H9 (cell line): ENCODE measurements at regions not wholly inside any gene's neighbourhood (a gene's known extent, or its start where the extent isn't known, plus 50 kb on each side); places are given as distances from the start of the nearest gene placed in this dataset.

ENCODE experiments used
- DNase-seq: peaks from one replicate; pipeline ENCODE4 v3.0.0-alpha.2; 2017
- H2AFZ ChIP-seq: one replicate; pipeline ENCODE4 v1.6.1; 2013; ENCODE audit warnings: mild to moderate bottlenecking, low read length, control low read depth, moderate library complexity
- H2AK5ac ChIP-seq: 2 replicates; pipeline ENCODE4 v1.6.1; 2013; ENCODE audit warnings: low read length, control low read depth, mixed read lengths; ENCODE audit not compliant: insufficient read length
- H2BK120ac ChIP-seq: one replicate; pipeline ENCODE4 v1.6.1; 2013; ENCODE audit warnings: low read depth, mild to moderate bottlenecking, low read length, control low read depth, inconsistent platforms; ENCODE audit not compliant: poor library complexity, severe bottlenecking
- H2BK12ac ChIP-seq: 2 replicates; pipeline ENCODE4 v1.6.1; 2013; ENCODE audit warnings: low read length, control low read depth, mixed read lengths, low read depth; ENCODE audit not compliant: insufficient read length
- H2BK15ac ChIP-seq: 2 replicates; pipeline ENCODE4 v1.6.1; 2013; ENCODE audit warnings: low read depth, low read length, control low read depth
- H2BK20ac ChIP-seq: one replicate; pipeline ENCODE4 v1.6.1; 2013; ENCODE audit warnings: low read depth, mild to moderate bottlenecking, low read length, control low read depth, inconsistent platforms; ENCODE audit not compliant: poor library complexity, severe bottlenecking
- H2BK5ac ChIP-seq: 2 replicates; pipeline ENCODE4 v1.6.1; 2013; ENCODE audit warnings: low read length, control low read depth, mixed read lengths; ENCODE audit not compliant: insufficient read length
- H3K14ac ChIP-seq: 2 replicates; pipeline ENCODE4 v1.6.1; 2013; ENCODE audit warnings: low read length, control low read depth; ENCODE audit not compliant: insufficient read depth
- H3K18ac ChIP-seq: 2 replicates; pipeline ENCODE4 v1.6.1; 2013; ENCODE audit warnings: low read depth, mild to moderate bottlenecking, mixed read lengths, low read length, control low read depth; ENCODE audit not compliant: insufficient read length
- H3K23ac ChIP-seq: 2 replicates; pipeline ENCODE4 v1.6.1; 2013; ENCODE audit warnings: low read length, control low read depth, mixed read lengths, low read depth; ENCODE audit not compliant: insufficient read length
- H3K23me2 ChIP-seq: 2 replicates; pipeline ENCODE4 v1.6.1; 2013; ENCODE audit warnings: low read depth, mild to moderate bottlenecking, mixed read lengths, low read length, control low read depth; ENCODE audit not compliant: insufficient read length, poor library complexity, severe bottlenecking
- H3K27ac ChIP-seq: 2 replicates; pipeline ENCODE4 v1.5.1; 2013; ENCODE audit warnings: low read length, control low read depth, mixed read lengths, low read depth; ENCODE audit not compliant: insufficient read length
- H3K27me3 ChIP-seq: 2 replicates; pipeline ENCODE4 v1.6.1; 2013; ENCODE audit warnings: low read length, control low read depth, inconsistent platforms; ENCODE audit not compliant: insufficient read depth
- H3K4ac ChIP-seq: 2 replicates; pipeline ENCODE4 v1.6.1; 2013; ENCODE audit warnings: low read depth, mild to moderate bottlenecking, control low read depth, inconsistent platforms, low read length, moderate library complexity
- H3K4me1 ChIP-seq: 2 replicates; pipeline ENCODE4 v1.6.1; 2013; ENCODE audit warnings: low read length, control low read depth, inconsistent platforms; ENCODE audit not compliant: insufficient read depth
- H3K4me2 ChIP-seq: 2 replicates; pipeline ENCODE4 v1.6.1; 2013; ENCODE audit warnings: low read length, control low read depth, mixed read lengths; ENCODE audit not compliant: insufficient read length, insufficient read depth
- H3K56ac ChIP-seq: 2 replicates; pipeline ENCODE4 v1.6.1; 2013; ENCODE audit warnings: low read depth, mild to moderate bottlenecking, mixed read lengths, low read length, control low read depth; ENCODE audit not compliant: insufficient read length
- H3K79me1 ChIP-seq: 2 replicates; pipeline ENCODE4 v1.6.1; 2013; ENCODE audit warnings: low read depth, mild to moderate bottlenecking, moderate library complexity, low read length, control low read depth, inconsistent platforms; ENCODE audit not compliant: insufficient read depth, poor library complexity, severe bottlenecking
- H3K79me2 ChIP-seq: 2 replicates; pipeline ENCODE4 v1.6.1; 2013; ENCODE audit warnings: low read length, control low read depth, inconsistent platforms; ENCODE audit not compliant: insufficient read depth
- H3K9ac ChIP-seq: 2 replicates; pipeline ENCODE4 v1.6.1; 2013; ENCODE audit warnings: low read length, control low read depth, mixed read lengths; ENCODE audit not compliant: insufficient read length; ENCODE audit errors: extremely low read depth
- H3K9me3 ChIP-seq: one replicate; pipeline ENCODE4 v1.6.1; 2013; ENCODE audit warnings: low read depth, low read length, inconsistent platforms; ENCODE audit not compliant: control insufficient read depth
- H3T11ph ChIP-seq: one replicate; pipeline ENCODE4 v1.6.1; 2013; ENCODE audit warnings: mild to moderate bottlenecking, low read length, control low read depth, inconsistent platforms
- H4K20me1 ChIP-seq: one replicate; pipeline ENCODE4 v1.6.1; 2013; ENCODE audit not compliant: control insufficient read depth, insufficient read length, insufficient read depth
- H4K5ac ChIP-seq: 2 replicates; pipeline ENCODE4 v1.6.1; 2013; ENCODE audit warnings: low read depth, mild to moderate bottlenecking, mixed read lengths, low read length, control low read depth; ENCODE audit not compliant: insufficient read length
- H4K8ac ChIP-seq: replicated peaks from 2 replicates; pipeline ENCODE4 v1.6.1; 2013; ENCODE audit warnings: low read length, control low read depth, mixed read lengths, low read depth; ENCODE audit not compliant: insufficient read length
- H4K91ac ChIP-seq: 2 replicates; pipeline ENCODE4 v1.6.1; 2013; ENCODE audit warnings: low read depth, mild to moderate bottlenecking, moderate library complexity, mixed read lengths, low read length, control low read depth; ENCODE audit not compliant: insufficient read length
- H3K27ac Mint-ChIP-seq, 3 experiments: 2 replicates in 2 of 3; 3 replicates in 1 of 3; pipeline ENCODE4 v1.8.0; 2020 to 2021; ENCODE audit warnings: mixed read lengths in 3 of 3, mild to moderate bottlenecking in 1 of 3, moderate library complexity in 1 of 3
- H3K27me3 Mint-ChIP-seq: 2 replicates; pipeline ENCODE4 v1.8.0; 2021; ENCODE audit warnings: low read depth, mild to moderate bottlenecking, moderate library complexity, mixed read lengths
- H3K36me3 Mint-ChIP-seq, 3 experiments: 2 replicates in 2 of 3; 3 replicates in 1 of 3; pipeline ENCODE4 v1.8.0; 2020 to 2021; ENCODE audit warnings: low read depth in 3 of 3, mixed read lengths in 3 of 3; ENCODE audit not compliant: insufficient read depth in 1 of 3
- H3K4me1 Mint-ChIP-seq, 2 experiments: 2 replicates each; pipeline ENCODE4 v1.8.0; 2020; ENCODE audit warnings: mixed read lengths in 2 of 2
- H3K4me3 Mint-ChIP-seq, 2 experiments: 2 replicates in 1 of 2; 3 replicates in 1 of 2; pipeline ENCODE4 v1.8.0; 2020 to 2021; ENCODE audit warnings: mild to moderate bottlenecking in 2 of 2, mixed read lengths in 2 of 2, moderate library complexity in 1 of 2
- H3K9me3 Mint-ChIP-seq, 2 experiments: 2 replicates in 1 of 2; 3 replicates in 1 of 2; pipeline ENCODE4 v1.8.0; 2020; ENCODE audit warnings: mild to moderate bottlenecking in 2 of 2, mixed read lengths in 2 of 2, moderate library complexity in 1 of 2
- CTCF ChIP-seq: fragments of 200-600 bp; sonication (generic); conservative IDR thresholded peaks from 3 replicates; pipeline ENCODE4 v1.8.0; 2021; ENCODE audit warnings: antibody characterized with exemption, mild to moderate bottlenecking

GRCh38 chr3:56931836-56932235 is 128.6 kb upstream of the SPATA12 start:
- no peaks in the 10 kb centered on the region for H3K23me2 ChIP-seq

More at GRCh38 chr3:56931836-56932235, 128.6 kb upstream of the SPATA12 start:
- Histone ChIP-seq H2BK120ac (no peak overlapping the region), H2BK5ac (no peak overlapping the region), H4K20me1 (no peaks in the 10 kb centered on the region), H2BK20ac (no peak overlapping the region), H2AK5ac (no peak overlapping the region), H2BK12ac (no peak overlapping the region), H3K79me2 (no peaks in the 10 kb centered on the region), H2BK15ac (no peak overlapping the region), H4K8ac (no peak overlapping the region), H3K9ac (no peak overlapping the region), H3K23ac (no peak overlapping the region), H4K5ac (no peak overlapping the region), H3T11ph (no peak overlapping the region), H2AFZ (no peak overlapping the region), H3K79me1 (no peaks in the 10 kb centered on the region), H3K4ac (no peak overlapping the region), H3K9me3 (no peaks in the 10 kb centered on the region), H4K91ac (no peak overlapping the region), H3K14ac (no peak overlapping the region), H3K56ac (no peak overlapping the region), H3K27ac (no peak overlapping the region), H3K27me3 (no peaks in the 10 kb centered on the region), H3K4me2 (no peak overlapping the region), H3K4me1 (peaks cover 4% of the 10 kb centered on the region; the same call in 1 of the 2 replicates), H3K18ac (no peak overlapping the region)
- H3K4me3 Mint-ChIP-seq, result no peak overlapping the region
- no peak overlapping the region for H3K27ac Mint-ChIP-seq
- H3K4me1 Mint-ChIP-seq, result peaks cover 17 to 19% of the 10 kb centered on the region in 2 experiments
- H3K27me3 Mint-ChIP-seq, result no peaks in the 10 kb centered on the region
- DNase-seq, result no peak
- peaks cover 0 to 5% (median 3%) of the 10 kb centered on the region in 3 experiments; a peak in 5 of 7 replicates for H3K36me3 Mint-ChIP-seq
- peaks cover 5 to 6% of the 10 kb centered on the region in 2 experiments; a peak in 4 of 5 replicates for H3K9me3 Mint-ChIP-seq
- TF ChIP-seq CTCF, result no peak
